GM19043 (cell line): ENCODE measurements at regions not wholly inside any gene's neighbourhood (a gene's known extent, or its start where the extent isn't known, plus 50 kb on each side); places are given as distances from the start of the nearest gene placed in this dataset.

Source experiments
- ATAC-seq: cut with Tn5 transposase; IDR thresholded peaks from one replicate; pipeline ENCODE4 v1.9.1; 2021; ENCODE audit warnings: low read depth; ENCODE audit not compliant: unreplicated experiment

GRCh38 chr13:100872761-100873160, 198.2 kb upstream of the TMTC4 start:
- ATAC-seq = no peak

DNA sequence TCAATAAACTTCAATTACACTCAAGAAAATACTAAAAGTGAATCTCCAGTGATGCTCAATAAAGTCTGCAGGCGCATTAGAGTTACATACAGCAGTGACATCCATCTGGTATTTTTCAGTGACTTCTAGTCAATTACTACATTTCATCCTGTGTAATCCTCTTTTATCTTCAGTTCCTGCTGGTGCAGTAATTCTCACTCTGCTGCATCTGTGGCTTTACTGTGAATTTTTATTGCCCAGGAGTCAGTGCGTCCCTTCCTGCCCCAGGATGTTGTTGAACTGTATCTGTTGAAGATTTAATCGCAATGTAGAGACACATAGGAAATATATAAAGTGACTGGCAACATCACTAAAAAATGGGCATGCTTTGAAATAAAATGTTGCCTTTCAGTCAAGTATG, 196.3 kb upstream of the TMTC4 start:
- ATAC-seq = no peak

DNA sequence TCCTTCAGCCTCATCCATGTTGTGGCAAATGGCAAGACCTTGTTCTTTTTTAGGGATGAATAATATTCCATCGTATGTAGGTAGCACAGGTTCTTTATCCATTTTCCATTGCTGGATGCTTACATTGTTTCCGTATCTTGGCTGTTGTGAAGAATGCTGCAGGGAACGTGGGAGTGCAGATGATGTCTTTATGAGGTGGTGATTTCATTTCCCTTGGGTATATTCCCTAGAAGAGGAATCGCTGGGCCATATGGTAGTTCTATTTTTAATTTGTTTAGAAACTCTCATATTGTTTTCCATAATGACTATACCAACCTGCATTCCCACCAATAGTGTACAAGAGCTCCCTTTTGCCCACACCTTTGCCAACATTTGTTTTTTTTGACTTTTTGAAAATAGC, 186.3 kb upstream of the TMTC4 start:
- ATAC-seq = no peak

- ATAC-seq = no peak
Measured at GRCh38 chr13:100859861-100860260, 185.3 kb upstream of the TMTC4 start.

GRCh38 chr13:100855151-100855550, 180.6 kb upstream of the TMTC4 start:
- ATAC-seq = no peak

GRCh38 chr13:100854006-100854405, 179.4 kb upstream of the TMTC4 start:
- no peak for ATAC-seq

- ATAC-seq = no peak
Measured at GRCh38 chr13:100853434-100853833, 178.8 kb upstream of the TMTC4 start.

DNA sequence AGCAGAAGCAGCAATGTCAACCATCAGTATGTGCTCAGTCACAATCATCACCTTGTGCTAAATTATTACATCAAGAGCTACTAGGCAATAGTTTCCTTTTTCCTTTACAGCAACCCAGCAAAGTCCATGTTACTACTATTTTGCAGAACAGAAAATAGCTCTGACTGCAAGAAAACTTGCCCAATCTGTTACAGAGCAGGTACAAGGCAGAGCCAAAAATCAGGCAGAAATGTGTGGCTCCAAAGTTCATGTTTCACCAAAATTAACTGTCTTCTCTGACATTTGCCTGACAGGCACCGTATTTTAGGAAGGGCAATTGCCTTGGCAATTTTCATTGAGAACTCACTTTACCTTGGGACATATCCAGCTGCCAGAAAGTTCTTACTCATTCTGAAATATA, 177.6 kb upstream of the TMTC4 start:
- no peak for ATAC-seq

DNA sequence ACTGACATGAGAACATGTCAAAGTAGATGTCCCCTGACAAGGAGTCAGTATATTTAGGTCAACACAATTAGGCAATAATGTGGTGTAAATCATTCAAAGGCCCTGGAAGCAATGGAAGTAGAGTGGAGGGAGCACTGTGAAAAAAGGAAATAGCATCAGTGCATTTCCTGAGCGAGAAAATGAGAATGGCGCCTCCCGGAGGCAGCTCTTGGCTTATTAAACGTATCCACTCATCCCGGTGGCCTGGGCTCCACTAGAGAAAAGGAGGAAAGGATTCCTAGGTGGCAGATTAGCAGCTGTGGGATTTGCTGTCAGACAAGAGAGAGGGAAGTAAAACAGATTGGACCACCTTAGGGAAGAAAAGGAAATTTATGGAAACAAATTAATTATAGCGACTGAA, 173.7 kb upstream of the TMTC4 start:
- ATAC-seq = no peak

DNA sequence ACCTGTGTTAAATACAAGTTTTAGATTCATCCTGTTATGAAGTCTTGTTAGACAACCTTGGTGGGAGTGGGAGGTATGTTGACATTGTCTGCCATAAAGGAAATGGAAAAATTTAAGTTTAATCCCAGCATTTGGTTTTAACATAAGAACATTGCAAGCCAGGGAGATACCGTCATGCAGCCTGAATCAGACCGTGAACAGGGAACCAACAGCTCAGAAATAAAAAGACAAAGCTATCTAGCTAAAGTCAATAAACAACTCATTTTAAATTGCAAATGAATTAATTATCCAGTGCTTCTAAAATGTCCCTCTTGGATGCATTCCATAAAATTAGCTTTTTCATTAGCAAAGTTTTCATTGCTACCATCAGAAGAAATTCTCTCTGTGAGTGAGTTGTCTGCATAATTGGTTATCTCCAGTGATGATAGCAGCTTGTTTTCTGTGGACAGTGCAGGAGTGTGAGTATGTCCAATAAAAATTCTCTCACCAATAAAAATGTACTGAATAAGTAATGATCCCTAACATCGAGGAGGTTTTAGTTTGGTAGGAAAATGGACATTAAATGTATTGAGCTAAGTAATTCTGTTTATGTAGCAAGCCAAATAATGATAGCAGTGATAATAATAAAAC, 170.6 kb upstream of the TMTC4 start:
- ATAC-seq = no peak

- ATAC-seq = no peak
Measured at GRCh38 chr13:100842136-100842535, 167.5 kb upstream of the TMTC4 start.

GRCh38 chr13:100838387-100838786, 163.8 kb upstream of the TMTC4 start:
- no peak for ATAC-seq

GRCh38 chr13:100837631-100838030, 163.0 kb upstream of the TMTC4 start:
- ATAC-seq = no peak

GRCh38 chr13:100836711-100837110, 162.1 kb upstream of the TMTC4 start:
- no peak for ATAC-seq

DNA sequence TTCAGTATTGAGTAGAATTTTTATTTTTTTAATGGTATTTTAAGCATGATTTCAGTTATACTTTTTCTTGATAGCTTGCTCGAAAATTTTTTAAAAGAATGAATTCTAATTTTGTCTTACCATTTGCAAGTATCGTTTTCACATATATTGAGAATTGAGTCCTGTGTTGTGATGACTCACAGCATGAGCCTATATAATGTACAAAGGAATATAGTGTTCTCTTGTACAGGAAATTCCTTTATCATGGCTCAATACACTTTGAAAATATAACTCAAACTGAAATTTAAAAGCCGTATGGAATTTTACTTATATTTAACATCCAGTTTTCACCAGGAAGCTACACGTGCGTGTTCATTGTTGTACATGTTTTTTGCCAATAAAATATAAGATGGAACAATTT, 161.1 kb upstream of the TMTC4 start:
- ATAC-seq = no peak

GRCh38 chr13:100833427-100833826, 158.8 kb upstream of the TMTC4 start:
- no peak for ATAC-seq

DNA sequence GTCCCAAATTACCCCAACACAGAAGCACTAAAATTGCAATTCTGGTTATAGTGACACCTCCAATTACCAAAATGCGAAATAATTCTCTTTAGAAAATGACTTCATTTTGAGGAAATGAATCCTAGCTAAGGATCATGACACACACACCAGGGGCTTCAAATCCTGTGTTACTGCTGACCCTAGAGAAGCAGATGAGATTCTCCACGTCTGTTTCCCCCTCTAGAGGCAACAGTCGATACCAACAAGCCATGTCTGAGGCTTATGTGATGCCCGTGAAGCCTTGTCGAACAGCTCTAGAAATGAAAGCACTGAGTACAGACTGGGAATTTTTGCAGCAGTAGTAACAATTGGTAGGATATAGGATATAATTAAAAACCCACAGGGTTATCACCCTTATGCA, 153.6 kb upstream of the TMTC4 start:
- no peak for ATAC-seq

GRCh38 chr13:100827489-100828176, 153.0 kb upstream of the TMTC4 start:
- ATAC-seq = no peak

DNA sequence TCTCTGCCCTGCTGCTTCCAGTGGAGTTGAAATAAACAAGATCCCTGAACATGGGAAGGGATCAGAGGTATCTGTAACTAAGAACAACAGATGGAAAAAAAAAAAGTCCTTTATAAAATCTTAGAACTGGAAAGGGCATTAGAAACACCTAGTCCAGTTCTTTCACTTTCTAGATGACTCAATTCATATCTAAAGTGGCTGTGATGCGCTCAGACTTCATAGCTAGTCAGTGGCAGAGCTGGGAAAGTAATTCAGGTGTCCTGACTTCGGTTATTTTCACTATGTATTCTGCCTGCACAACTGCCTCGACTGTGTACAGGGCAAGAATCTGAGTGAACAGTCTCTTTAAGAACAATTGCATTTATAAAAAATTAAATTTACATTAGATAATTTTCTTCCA, 151.8 kb upstream of the TMTC4 start:
- no peak for ATAC-seq

- ATAC-seq = no peak
Measured at GRCh38 chr13:100825557-100825956, 151.0 kb upstream of the TMTC4 start.

DNA sequence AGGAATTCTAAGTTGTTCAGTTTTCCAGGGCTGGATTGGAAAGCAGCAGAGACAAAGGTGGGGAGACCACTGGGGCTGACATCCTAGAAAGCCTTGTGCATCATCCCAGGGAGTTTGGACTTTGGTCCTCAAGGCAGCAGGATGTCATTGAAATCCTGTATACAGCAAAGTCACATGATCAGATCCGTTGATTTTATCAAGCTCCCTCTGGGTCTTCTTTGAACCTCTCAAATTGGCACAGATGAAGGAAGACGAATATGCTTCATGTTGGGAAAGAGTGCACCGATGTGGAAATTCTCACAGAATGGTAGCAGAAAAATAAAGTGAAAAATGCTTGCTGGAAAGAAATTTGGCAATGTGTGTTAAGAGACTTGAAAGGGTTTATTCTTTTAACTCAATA, 149.8 kb upstream of the TMTC4 start:
- ATAC-seq = no peak

- no peak for ATAC-seq
Measured at GRCh38 chr13:100823448-100823847, 148.9 kb upstream of the TMTC4 start.
